ENCODE measurements at regions not wholly inside any gene's neighbourhood (a gene's known extent, or its start where the extent isn't known, plus 50 kb on each side); places are given as distances from the start of the nearest gene placed in this dataset.

GRCh38 chr13:50101590-50101989, 86.3 kb downstream of the KCNRG start:
- no peak for DNase-seq (ENCODE audit: low read depth in 2 of 2)

GRCh38 chr13:50104493-50104892, 89.2 kb downstream of the KCNRG start:
- DNase-seq (ENCODE audit: low read depth in 2 of 2) = no peak

DNA sequence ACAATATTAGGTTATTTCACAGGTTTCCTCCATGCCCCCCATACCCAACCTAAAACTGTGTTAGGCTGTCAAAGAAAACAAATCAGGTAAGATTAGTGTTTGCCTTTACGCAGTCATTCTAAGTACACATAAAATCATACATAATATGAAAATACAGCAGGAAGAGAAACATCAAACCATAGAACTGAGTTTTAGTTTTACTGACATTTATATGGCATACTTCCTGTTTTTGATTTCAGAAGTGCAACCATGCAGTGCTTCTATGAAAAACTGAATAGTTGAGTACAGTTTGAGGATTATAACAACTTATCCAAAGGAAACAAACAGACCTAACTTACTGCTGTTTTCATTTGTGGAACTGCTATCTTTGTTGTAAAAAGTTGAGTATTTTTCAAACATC, 91.3 kb downstream of the KCNRG start:
- DNase-seq (ENCODE audit: low read depth in 2 of 2) = no peak

DNA sequence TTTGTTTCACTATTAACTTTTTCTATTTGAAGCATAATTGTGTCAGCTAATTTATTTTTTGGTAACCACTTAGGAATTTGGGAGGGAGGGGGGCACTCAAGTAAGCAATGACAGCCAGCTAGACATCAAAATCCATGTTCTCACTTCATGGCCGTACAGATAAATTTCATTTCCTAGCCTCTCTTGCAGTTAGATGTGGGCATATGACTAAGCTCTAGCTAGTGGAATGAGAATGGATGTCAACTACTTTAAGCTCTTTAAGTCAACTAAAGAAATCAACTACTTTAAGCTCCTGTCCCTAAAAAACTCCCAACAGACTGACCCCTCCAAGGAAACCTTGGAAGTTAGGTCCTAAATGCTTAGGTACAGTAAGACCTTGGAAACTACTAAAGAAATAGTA, 92.0 kb downstream of the KCNRG start:
- no peak for DNase-seq (ENCODE audit: low read depth in 2 of 2)

GRCh38 chr13:50114961-50115360, 99.7 kb downstream of the KCNRG start:
- no peak for DNase-seq (ENCODE audit: low read depth in 2 of 2)

DNA sequence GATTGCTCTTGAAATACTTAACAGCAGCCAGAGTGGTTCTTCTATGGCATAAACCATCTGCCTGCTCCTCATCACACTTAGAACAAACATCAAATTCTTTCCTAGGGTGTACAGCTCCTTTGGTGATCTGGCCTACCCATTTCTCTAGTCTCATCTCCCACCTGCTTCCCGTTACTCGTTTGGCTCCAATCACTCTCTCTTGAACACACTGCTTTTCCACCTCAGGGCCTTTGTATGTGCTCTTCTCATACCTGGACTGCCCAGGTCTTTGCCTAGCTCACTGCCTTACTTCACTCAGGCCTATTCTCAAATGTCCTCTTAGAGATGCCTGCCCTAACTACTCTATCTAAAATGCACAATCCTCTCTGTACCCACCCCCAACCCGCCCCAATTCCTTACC, 100.5 kb downstream of the KCNRG start:
- DNase-seq (ENCODE audit: low read depth in 2 of 2) = no peak

DNA sequence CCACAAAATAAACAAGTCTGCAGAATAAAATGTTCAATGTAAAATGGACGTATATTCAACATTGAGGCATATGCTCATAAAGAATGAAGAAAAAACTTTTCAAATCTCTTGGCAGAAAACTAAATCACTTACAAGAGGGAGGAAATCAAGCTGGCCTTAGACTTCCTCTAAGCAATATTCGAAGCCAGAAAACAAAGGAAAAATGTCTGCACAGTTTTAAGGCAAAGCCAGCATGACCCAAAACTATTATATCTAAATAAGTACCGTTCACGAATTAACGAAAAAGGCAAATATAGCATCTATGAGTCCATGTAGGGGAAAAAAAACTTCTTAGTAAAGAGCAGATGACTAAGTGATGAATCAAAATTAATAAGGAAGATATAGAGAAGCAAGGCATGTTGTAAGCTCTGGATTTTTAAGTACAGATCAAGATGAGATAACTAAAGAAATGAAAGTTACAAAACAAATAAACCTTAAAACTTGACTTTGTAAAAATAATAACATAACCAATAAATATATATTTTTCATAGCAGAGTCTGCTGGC, 101.3 kb downstream of the KCNRG start:
- no peak for DNase-seq (ENCODE audit: low read depth in 2 of 2)

GRCh38 chr13:50119591-50119990, 104.3 kb downstream of the KCNRG start:
- DNase-seq (ENCODE audit: low read depth in 2 of 2) = no peak

- no peak for DNase-seq (ENCODE audit: low read depth in 2 of 2)
Measured at GRCh38 chr13:50122455-50122854, 107.2 kb downstream of the KCNRG start.

GRCh38 chr13:50123002-50123401, 107.8 kb downstream of the KCNRG start:
- no peak for DNase-seq (ENCODE audit: low read depth in 2 of 2)

GRCh38 chr13:50123515-50123861, 108.2 kb downstream of the KCNRG start:
- DNase-seq (ENCODE audit: low read depth in 2 of 2) = no peak

DNA sequence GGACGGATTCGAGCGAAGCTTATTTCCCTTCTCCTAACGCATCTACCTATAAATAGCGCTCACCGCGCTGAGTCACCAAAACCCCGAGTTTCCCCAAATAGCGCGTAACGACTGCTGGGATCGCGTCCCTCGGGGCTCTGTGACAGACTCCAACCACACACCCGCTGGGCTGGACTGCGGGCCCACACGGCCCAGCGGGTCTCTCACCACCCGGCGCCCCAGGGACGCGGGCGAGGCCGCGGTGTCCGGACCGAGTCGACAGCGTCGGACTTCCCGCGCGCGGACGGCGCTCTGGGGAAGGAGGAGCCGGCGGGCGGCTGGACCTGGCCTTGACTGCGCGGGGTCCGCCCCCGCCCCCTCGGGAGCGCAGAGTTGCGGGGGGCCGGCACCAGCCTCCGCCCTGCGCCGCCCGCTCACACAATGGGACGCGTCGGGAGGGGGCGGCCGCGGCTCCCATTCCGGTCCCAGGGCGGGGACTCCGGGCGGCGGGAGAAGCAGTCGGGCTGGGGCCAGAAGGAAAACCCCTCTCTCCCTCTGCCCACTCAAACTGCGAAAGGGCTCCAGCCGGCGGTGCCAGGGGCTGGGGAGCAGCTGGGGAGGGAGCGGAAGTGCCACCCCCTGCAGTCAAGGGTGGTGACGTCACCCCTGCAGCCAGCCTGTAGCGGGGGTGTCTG, 108.8 kb downstream of the KCNRG start:
- peak; percentile 58 to 61 for DNase-seq (ENCODE audit: low read depth in 2 of 2)

- peak; percentile 89 to 96 for DNase-seq (ENCODE audit: low read depth in 2 of 2)
Measured at GRCh38 chr13:50124536-50125303, 109.5 kb downstream of the KCNRG start.

DNA sequence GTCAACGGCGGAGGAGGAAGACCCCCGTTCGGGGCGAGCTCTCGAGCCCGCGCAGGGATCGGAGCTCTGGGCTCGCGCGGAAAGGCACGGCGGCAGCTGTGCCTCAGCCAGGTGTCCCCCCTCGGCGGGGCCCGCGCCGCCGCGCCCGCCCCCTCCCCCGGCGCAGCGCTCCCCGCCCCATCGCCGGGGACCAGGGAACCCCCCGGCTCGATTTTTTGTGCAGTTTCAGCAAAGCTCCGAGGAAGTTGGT, 110.0 kb downstream of the KCNRG start:
- DNase-seq (ENCODE audit: low read depth in 2 of 2) = no peak

GRCh38 chr13:50125554-50126262, 110.5 kb downstream of the KCNRG start:
- DNase-seq (ENCODE audit: low read depth in 2 of 2) = peak; percentile 70 to 73

- no peak for DNase-seq (ENCODE audit: low read depth in 2 of 2)
Measured at GRCh38 chr13:50126263-50126992, 111.2 kb downstream of the KCNRG start.

GRCh38 chr13:50126993-50127725, 111.9 kb downstream of the KCNRG start:
- no peak for DNase-seq (ENCODE audit: low read depth in 2 of 2)

- no peak for DNase-seq (ENCODE audit: low read depth in 2 of 2)
Measured at GRCh38 chr13:50127726-50128291, 112.6 kb downstream of the KCNRG start.

DNA sequence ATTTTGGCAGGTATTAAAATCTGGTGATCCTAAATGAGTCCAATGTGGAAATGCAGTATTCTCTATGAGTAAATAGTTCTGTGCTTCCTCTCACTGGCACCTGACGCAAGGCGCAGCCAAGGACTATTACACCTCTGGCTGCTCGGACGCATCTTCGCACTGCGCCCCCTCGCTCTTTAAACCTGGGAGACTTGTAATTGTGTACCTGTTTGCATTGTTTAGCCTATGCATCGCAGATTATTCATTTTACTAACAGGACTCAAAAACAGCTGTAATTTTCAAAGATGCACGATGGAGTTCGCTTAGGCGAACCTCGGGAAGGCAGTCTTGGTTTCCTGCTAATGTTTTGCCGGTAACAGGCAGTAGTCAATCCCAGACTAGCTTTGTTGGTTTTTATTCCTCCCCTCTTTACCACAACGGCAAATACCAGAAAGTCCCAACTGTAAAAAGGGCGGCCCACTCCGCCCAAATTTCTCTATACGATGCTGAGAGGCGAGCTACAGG, 113.2 kb downstream of the KCNRG start:
- DNase-seq (ENCODE audit: low read depth in 2 of 2) = no peak

DNA sequence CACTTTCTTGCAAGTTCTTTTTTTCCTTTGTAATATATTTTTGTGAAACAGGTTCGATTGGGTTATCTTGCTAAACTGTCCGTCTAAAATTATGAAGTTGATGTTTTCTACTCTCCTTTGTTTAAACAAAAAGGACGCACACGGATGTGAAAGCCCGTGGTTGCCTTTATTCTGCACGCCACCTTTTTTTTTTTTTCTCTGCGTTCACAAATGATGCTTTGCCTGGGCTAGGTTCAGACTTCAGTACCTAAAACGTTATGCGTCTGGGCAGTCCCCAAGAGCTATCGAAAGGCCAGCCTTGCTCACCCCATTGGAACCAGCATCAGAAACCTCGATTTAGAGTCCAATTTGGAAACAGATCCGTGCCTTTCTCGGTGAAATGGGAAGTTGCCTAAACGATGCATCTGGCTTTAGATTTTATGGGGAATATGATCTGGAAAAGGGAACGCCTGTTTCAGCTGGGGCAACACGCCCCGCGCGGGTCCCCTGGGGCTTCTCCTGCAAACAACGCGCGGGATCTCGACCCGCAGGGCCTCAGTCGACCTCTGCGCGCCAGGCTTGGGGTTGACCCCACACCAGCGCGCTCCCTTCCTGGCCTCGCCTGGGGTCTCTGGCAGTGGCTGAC, 113.9 kb downstream of the KCNRG start:
- no peak for DNase-seq (ENCODE audit: low read depth in 2 of 2)

- DNase-seq (ENCODE audit: low read depth in 2 of 2) = no peak
Measured at GRCh38 chr13:50129706-50130122, 114.5 kb downstream of the KCNRG start.
